NCI-H2227 (cell line): ENCODE measurements at regions not wholly inside any gene's neighbourhood (a gene's known extent, or its start where the extent isn't known, plus 50 kb on each side); places are given as distances from the start of the nearest gene placed in this dataset.
"Not testable (repeated sequence)": the region's sequence is repeated elsewhere in the genome, so short reads cannot be mapped to it uniquely, and the experiment has no call there.

Experiments used
- DNase-seq: peaks from one replicate; lab custom pipeline; 2025; ENCODE audit not compliant: unreplicated experiment; lab: John Stamatoyannopoulos, UW

GRCh38 chr10:125605167-125605566 is 77.8 kb downstream of the TEX36 start:
- DNase-seq: no peak

GRCh38 chr10:125602825-125603224 is 80.1 kb downstream of the TEX36 start:
- DNase-seq: no peak

GRCh38 chr10:125599194-125599593 is 83.8 kb downstream of the TEX36 start:
- no peak for DNase-seq

- DNase-seq: no peak
Measured at GRCh38 chr10:125595911-125596310, 87.1 kb downstream of the TEX36 start.

- DNase-seq: no peak
Measured at GRCh38 chr10:125593644-125594043, 89.3 kb downstream of the TEX36 start.

- DNase-seq: no peak
Measured at GRCh38 chr10:125592897-125593296, 90.1 kb downstream of the TEX36 start.

GRCh38 chr10:125591886-125592285 is 91.1 kb downstream of the TEX36 start:
- DNase-seq: no peak

- DNase-seq: not testable (repeated sequence)
Measured at GRCh38 chr10:125588738-125589137, 94.2 kb downstream of the TEX36 start.

GRCh38 chr10:125584954-125585353 is 98.0 kb downstream of the TEX36 start:
- no peak for DNase-seq

- no peak for DNase-seq
Measured at GRCh38 chr10:125578658-125579315, 104.2 kb downstream of the TEX36 start.

- no peak for DNase-seq
Measured at GRCh38 chr10:125575843-125576242, 107.1 kb downstream of the TEX36 start.

- no peak for DNase-seq
Measured at GRCh38 chr10:125568156-125568555, 114.8 kb downstream of the TEX36 start.

GRCh38 chr10:125567529-125567928 is 115.4 kb downstream of the TEX36 start:
- no peak for DNase-seq

- DNase-seq: no peak
Measured at GRCh38 chr10:125565046-125565445, 117.9 kb downstream of the TEX36 start.

GRCh38 chr10:125564570-125564969 is 118.4 kb downstream of the TEX36 start:
- no peak for DNase-seq

GRCh38 chr10:125562737-125563136 is 120.2 kb downstream of the TEX36 start:
- no peak for DNase-seq

- no peak for DNase-seq
Measured at GRCh38 chr10:125560947-125561346, 122.0 kb downstream of the TEX36 start.

GRCh38 chr10:125559210-125559609 is 123.8 kb downstream of the TEX36 start:
- no peak for DNase-seq

- no peak for DNase-seq
Measured at GRCh38 chr10:125557801-125558505, 125.0 kb downstream of the TEX36 start.

- no peak for DNase-seq
Measured at GRCh38 chr10:125557311-125557710, 125.7 kb downstream of the TEX36 start.

- no peak for DNase-seq
Measured at GRCh38 chr10:125556882-125557281, 126.1 kb downstream of the TEX36 start.

- no peak for DNase-seq
Measured at GRCh38 chr10:125555743-125556142, 127.2 kb downstream of the TEX36 start.

GRCh38 chr10:125555267-125555666 is 127.7 kb downstream of the TEX36 start:
- no peak for DNase-seq
